ENCODE measurements at regions not wholly inside any gene's neighbourhood (a gene's known extent, or its start where the extent isn't known, plus 50 kb on each side); places are given as distances from the start of the nearest gene placed in this dataset.
A peak's percentile ranks its signal among the peaks of the same experiment; 100 is the strongest.
"Not testable (repeated sequence)": the region's sequence is repeated elsewhere in the genome, so short reads cannot be mapped to it uniquely, and the experiment has no call there.

GRCh38 chr5:72760259-72760658 lies 56.2 kb upstream of the TNPO1 start:
- ATAC-seq = no peak

GRCh38 chr5:72752909-72753308 lies 63.6 kb upstream of the TNPO1 start:
- no peak for ATAC-seq

GRCh38 chr5:72749362-72749997 lies 67.0 kb upstream of the TNPO1 start:
- ATAC-seq = no peak

GRCh38 chr5:72747826-72748225 lies 68.6 kb upstream of the TNPO1 start:
- ATAC-seq = no peak

- no peak for ATAC-seq
Observed at GRCh38 chr5:72746736-72747135, 69.7 kb upstream of the TNPO1 start.

GRCh38 chr5:72744136-72744535 lies 72.3 kb upstream of the TNPO1 start:
- no peak for ATAC-seq

- no peak for ATAC-seq
Observed at GRCh38 chr5:72741805-72742204, 74.7 kb upstream of the TNPO1 start.

- ATAC-seq = no peak
Observed at GRCh38 chr5:72733810-72734209, 82.7 kb upstream of the TNPO1 start.

GRCh38 chr5:72723581-72723980 lies 92.9 kb upstream of the TNPO1 start:
- peak; percentile 55 for ATAC-seq

GRCh38 chr5:72722792-72723452 lies 93.5 kb upstream of the TNPO1 start:
- peak; percentile 9 for ATAC-seq

GRCh38 chr5:72721844-72722243 lies 94.6 kb upstream of the TNPO1 start:
- ATAC-seq = no peak

GRCh38 chr5:72720205-72720604 lies 96.3 kb upstream of the TNPO1 start:
- ATAC-seq = peak; percentile 86

- ATAC-seq = no peak
Observed at GRCh38 chr5:72711351-72711750, 105.1 kb upstream of the TNPO1 start.

GRCh38 chr5:72709341-72709740 lies 107.1 kb upstream of the TNPO1 start:
- no peak for ATAC-seq

- no peak for ATAC-seq
Observed at GRCh38 chr5:72705178-72705577, 111.3 kb upstream of the TNPO1 start.

- ATAC-seq = no peak
Observed at GRCh38 chr5:72703876-72704275, 112.6 kb upstream of the TNPO1 start.

- ATAC-seq = no peak
Observed at GRCh38 chr5:72702881-72703434, 113.5 kb upstream of the TNPO1 start.

GRCh38 chr5:72702105-72702504 lies 114.4 kb upstream of the TNPO1 start:
- not testable (repeated sequence) for ATAC-seq

GRCh38 chr5:72698481-72698880 lies 118.0 kb upstream of the TNPO1 start:
- ATAC-seq = no peak

GRCh38 chr5:72697622-72698021 lies 118.8 kb upstream of the TNPO1 start:
- no peak for ATAC-seq

GRCh38 chr5:72695659-72696058 lies 120.8 kb upstream of the TNPO1 start:
- no peak for ATAC-seq

GRCh38 chr5:72694856-72695255 lies 121.6 kb upstream of the TNPO1 start:
- no peak for ATAC-seq

- ATAC-seq = no peak
Observed at GRCh38 chr5:72693546-72694205, 122.8 kb upstream of the TNPO1 start.
